HEK293 (cell line): ENCODE measurements at regions not wholly inside any gene's neighbourhood (a gene's known extent, or its start where the extent isn't known, plus 50 kb on each side); places are given as distances from the start of the nearest gene placed in this dataset.

Source experiments
- CTCF ChIA-PET: fragments of 350-600 bp; formaldehyde crosslinking; extraction: SDS; loops from one replicate; lab custom pipeline; 2021; ENCODE audit warnings: antibody characterized with exemption; lab: Yijun Ruan, JAX
- POLR2A ChIA-PET: fragments of 300-600 bp; formaldehyde crosslinking; extraction: SDS; loops from one replicate; lab custom pipeline; 2020; ENCODE audit warnings: antibody characterized with exemption, inconsistent platforms; lab: Yijun Ruan, JAX
- H3K27ac ChIP-seq: fragments of 200-500 bp; sonication (Bioruptor generic); 2 replicates; pipeline ENCODE4 v1.5.1; 2014; ENCODE audit warnings: low read depth, low read length, control low read depth, inconsistent platforms; ENCODE audit errors: extremely low read depth
- H3K36me3 ChIP-seq, 2 experiments: fragments of 200-500 bp in 1 of 2; sonication (Bioruptor generic) in 1 of 2; 1 replicate in 1 of 2; 2 replicates in 1 of 2; pipeline ENCODE4 v1.5.1; 2014 to 2017; ENCODE audit warnings: inconsistent platforms in 2 of 2, low read length in 2 of 2; ENCODE audit not compliant: control insufficient read depth in 2 of 2, insufficient read depth in 1 of 2
- H3K4me1 ChIP-seq: fragments of 200-500 bp; sonication (Bioruptor generic); 2 replicates; pipeline ENCODE4 v1.5.1; 2014; ENCODE audit warnings: mild to moderate bottlenecking, low read length, inconsistent platforms; ENCODE audit not compliant: control insufficient read depth, insufficient read depth
- H3K4me3 ChIP-seq: 2 replicates; pipeline ENCODE4 v1.5.1; 2011; ENCODE audit warnings: low read depth, mild to moderate bottlenecking, control low read depth, low read length, moderate library complexity
- H3K9me3 ChIP-seq: fragments of 200-500 bp; sonication (Bioruptor generic); 2 replicates; pipeline ENCODE4 v1.5.1; 2014; ENCODE audit warnings: low read depth, low read length, inconsistent platforms; ENCODE audit not compliant: control insufficient read depth, insufficient read depth
- ELK4 ChIP-seq: IDR thresholded peaks from 2 replicates; pipeline ENCODE4 v1.6.1; 2011; ENCODE audit warnings: mild to moderate bottlenecking, low read depth, low read length, borderline replicate concordance
- KLF10 ChIP-seq: fragments of 450-650 bp; IDR thresholded peaks from 2 replicates; pipeline ENCODE4 v1.5.1; 2018; ENCODE audit warnings: missing biosample characterization, mild to moderate bottlenecking, missing genetic modification characterization
- KLF17 ChIP-seq: fragments of 450-650 bp; formaldehyde crosslinking; IDR thresholded peaks from 2 replicates; pipeline ENCODE4 v1.5.1; 2016; ENCODE audit warnings: missing biosample characterization, missing genetic modification characterization
- MEIS1 ChIP-seq: sonication (generic); formaldehyde crosslinking; IDR thresholded peaks from 2 replicates; pipeline ENCODE4 v1.8.1; 2022; ENCODE audit warnings: missing genetic modification reagents, mild to moderate bottlenecking, borderline replicate concordance
- PRDM6 ChIP-seq: fragments of 450-650 bp; formaldehyde crosslinking; IDR thresholded peaks from 2 replicates; pipeline ENCODE4 v1.5.1; 2017; ENCODE audit warnings: missing biosample characterization, missing genetic modification characterization
- REST ChIP-seq: fragments of 450-650 bp; formaldehyde crosslinking; IDR thresholded peaks from 2 replicates; pipeline ENCODE4 v1.5.1; 2016; ENCODE audit warnings: missing biosample characterization, missing genetic modification characterization
- SETDB1 ChIP-seq: IDR thresholded peaks from one replicate; pipeline ENCODE4 v1.6.1; 2017; ENCODE audit warnings: mild to moderate bottlenecking, low read length, moderate library complexity, mixed read lengths; ENCODE audit not compliant: insufficient read length
- SP3 ChIP-seq: fragments of 450-650 bp; formaldehyde crosslinking; IDR thresholded peaks from 2 replicates; pipeline ENCODE4 v1.5.1; 2016; ENCODE audit warnings: missing biosample characterization, missing genetic modification characterization
- ZBTB48 ChIP-seq: fragments of 450-650 bp; formaldehyde crosslinking; IDR thresholded peaks from 2 replicates; pipeline ENCODE4 v1.5.1; 2016; ENCODE audit warnings: missing biosample characterization, missing genetic modification characterization
- ZFHX2 ChIP-seq: fragments of 450-650 bp; formaldehyde crosslinking; conservative IDR thresholded peaks from 2 replicates; pipeline ENCODE4 v1.5.1; 2016; ENCODE audit warnings: missing biosample characterization, missing genetic modification characterization
- ZFP69B ChIP-seq: fragments of 450-650 bp; formaldehyde crosslinking; IDR thresholded peaks from 2 replicates; pipeline ENCODE4 v1.5.1; 2016; ENCODE audit warnings: missing biosample characterization, missing genetic modification characterization
- ZNF202 ChIP-seq: fragments of 450-650 bp; formaldehyde crosslinking; IDR thresholded peaks from 2 replicates; pipeline ENCODE4 v1.5.1; 2016; ENCODE audit warnings: missing biosample characterization, missing genetic modification characterization, borderline replicate concordance
- ZNF221 ChIP-seq: fragments of 450-650 bp; formaldehyde crosslinking; IDR thresholded peaks from 2 replicates; pipeline ENCODE4 v1.5.1; 2017; ENCODE audit warnings: missing biosample characterization, missing genetic modification characterization, borderline replicate concordance
- ZNF311 ChIP-seq: fragments of 450-650 bp; formaldehyde crosslinking; IDR thresholded peaks from 2 replicates; pipeline ENCODE4 v1.5.1; 2017; ENCODE audit warnings: missing biosample characterization, missing genetic modification characterization, borderline replicate concordance
- ZNF433 ChIP-seq: fragments of 450-650 bp; formaldehyde crosslinking; IDR thresholded peaks from 2 replicates; pipeline ENCODE4 v1.5.1; 2016; ENCODE audit warnings: missing biosample characterization, missing genetic modification characterization, low read depth
- ZNF473 ChIP-seq: fragments of 450-650 bp; formaldehyde crosslinking; IDR thresholded peaks from 2 replicates; pipeline ENCODE4 v1.5.1; 2017; ENCODE audit warnings: missing biosample characterization, missing genetic modification characterization
- ZNF510 ChIP-seq: fragments of 450-650 bp; formaldehyde crosslinking; IDR thresholded peaks from 2 replicates; pipeline ENCODE4 v1.5.1; 2018; ENCODE audit warnings: mild to moderate bottlenecking, missing genetic modification characterization, missing biosample characterization; ENCODE audit not compliant: insufficient replicate concordance
- ZNF549 ChIP-seq: fragments of 450-650 bp; IDR thresholded peaks from 2 replicates; pipeline ENCODE4 v1.5.1; 2018; ENCODE audit warnings: missing biosample characterization, missing genetic modification characterization, mild to moderate bottlenecking, inconsistent platforms, moderate library complexity
- ZNF629 ChIP-seq: fragments of 450-650 bp; formaldehyde crosslinking; IDR thresholded peaks from 2 replicates; pipeline ENCODE4 v1.5.1; 2017; ENCODE audit warnings: missing biosample characterization, missing genetic modification characterization
- ZNF785 ChIP-seq: fragments of 450-650 bp; formaldehyde crosslinking; IDR thresholded peaks from 2 replicates; pipeline ENCODE4 v1.5.1; 2016; ENCODE audit warnings: missing biosample characterization, missing genetic modification characterization
- ZNF791 ChIP-seq: fragments of 450-650 bp; formaldehyde crosslinking; IDR thresholded peaks from 2 replicates; pipeline ENCODE4 v1.5.1; 2016; ENCODE audit warnings: missing biosample characterization, missing genetic modification characterization
- ZSCAN4 ChIP-seq: fragments of 450-650 bp; formaldehyde crosslinking; IDR thresholded peaks from 2 replicates; pipeline ENCODE4 v1.5.1; 2017; ENCODE audit warnings: missing biosample characterization, missing genetic modification characterization

- Histone ChIP-seq H3K27ac (no peak overlapping the region), H3K9me3 (no peaks in the 10 kb centered on the region), H3K36me3 (no peaks in the 10 kb centered on the region), H3K4me3 (no peak overlapping the region), H3K4me1 (peaks cover 11% of the 10 kb centered on the region; the same call in 1 of the 2 replicates)
- ChIA-PET POLR2A (no interaction called here), CTCF (interaction anchor here (0.6 to 5.7 kb wide), 3 partner anchors 118 to 276 kb away, joined by 4 to 46 read pairs (median 5); no protein-coding TSS in a partner anchor)
- no peak for TF ChIP-seq ZSCAN4 (tag by site-specific recombination)
- no peak for TF ChIP-seq ZBTB48 (tag by site-specific recombination)
- TF ChIP-seq ZNF785 (tag by site-specific recombination) = no peak
- no peak for TF ChIP-seq ZNF473 (tag by site-specific recombination)
- no peak for TF ChIP-seq REST (tag by site-specific recombination)
- TF ChIP-seq SETDB1 = no peak
- TF ChIP-seq ZNF221 (tag by site-specific recombination) = no peak
- no peak for TF ChIP-seq KLF17 (tag by site-specific recombination)
- no peak for TF ChIP-seq ZNF549 (tag by site-specific recombination)
Measured at GRCh38 chr6:54716010-54716409, 130.6 kb upstream of the FAM83B start.

GRCh38 chr6:54716877-54717276, 129.7 kb upstream of the FAM83B start:
- H3K36me3 ChIP-seq = no peaks in the 10 kb centered on the region
- no peak overlapping the region for H3K27ac ChIP-seq
- ChIA-PET CTCF (interaction anchor here (0.6 to 5.7 kb wide), 11 partner anchors 12 to 731 kb away, joined by 3 to 85 read pairs (median 7); no protein-coding TSS in a partner anchor), POLR2A (no interaction called here)
- TF ChIP-seq ZNF311 (tag by site-specific recombination) = no peak
- TF ChIP-seq KLF10 (tag by site-specific recombination) = no peak
- TF ChIP-seq ZNF629 (tag by site-specific recombination) = no peak
- TF ChIP-seq ZNF791 (tag by site-specific recombination) = no peak
- TF ChIP-seq ZFHX2 (tag by site-specific recombination) = no peak
- no peak for TF ChIP-seq ELK4
- TF ChIP-seq ZNF202 (tag by site-specific recombination) = no peak
- no peak for TF ChIP-seq SP3
- no peak for TF ChIP-seq ZNF433 (tag by site-specific recombination)
- no peak for TF ChIP-seq PRDM6 (tag by site-specific recombination)
- no peak for TF ChIP-seq ZFP69B
- no peak for TF ChIP-seq MEIS1 (CRISPR knock-in tag)
- no peak for TF ChIP-seq ZNF510 (tag by site-specific recombination)
- no peak for TF ChIP-seq ZNF221 (tag by site-specific recombination)
- no peak overlapping the region for H3K4me3 ChIP-seq
- peaks cover 11% of the 10 kb centered on the region; the same call in 1 of the 2 replicates for H3K4me1 ChIP-seq
- no peaks in the 10 kb centered on the region for H3K9me3 ChIP-seq
